ENCODE measurements at regions not wholly inside any gene's neighbourhood (a gene's known extent, or its start where the extent isn't known, plus 50 kb on each side); places are given as distances from the start of the nearest gene placed in this dataset.

DNA sequence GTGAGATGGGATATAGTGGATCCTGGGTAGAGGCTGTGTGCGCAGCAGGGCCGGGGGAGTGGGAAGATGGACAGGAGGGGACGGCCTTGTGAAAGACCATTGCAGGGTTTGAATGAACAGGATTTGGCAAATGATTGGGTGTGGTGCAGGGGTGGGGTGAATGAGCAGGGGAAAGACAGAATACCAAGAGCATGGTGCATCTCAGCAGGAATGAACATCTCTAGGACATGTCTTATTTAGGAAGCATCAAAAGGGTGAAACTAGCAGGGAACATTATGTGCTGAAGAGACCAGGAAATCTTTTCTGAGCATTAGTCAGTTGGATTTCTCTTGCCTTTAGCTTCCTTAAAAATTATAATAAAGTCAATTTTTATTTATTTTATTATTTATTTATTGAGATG lies 60.6 kb upstream of the SLC2A1 start (continued):
- TF ChIP-seq ZNF318 (CRISPR knock-in tag; IDR thresholded peaks at IDR 0.05): no peak
- TF ChIP-seq PHF20 (CRISPR knock-in tag; IDR thresholded peaks at IDR 0.05): no peak
- no peak for TF ChIP-seq TERF1 (CRISPR knock-in tag; IDR thresholded peaks at IDR 0.05)
- TF ChIP-seq EHMT2 (IDR thresholded peaks at IDR 0.05; ENCODE audit: borderline replicate concordance, low read depth, low read length): no peak

Measured in HepG2 (cell line).